Astrocyte (in vitro differentiated cells and primary cell): ENCODE measurements at regions not wholly inside any gene's neighbourhood (a gene's known extent, or its start where the extent isn't known, plus 50 kb on each side); places are given as distances from the start of the nearest gene placed in this dataset.
"Not testable (repeated sequence)": the region's sequence is repeated elsewhere in the genome, so short reads cannot be mapped to it uniquely, and the experiment has no call there.

ENCODE experiments used
- EZH2 ChIP-seq: IDR thresholded peaks from 2 replicates; pipeline ENCODE4 v1.6.1; 2012; ENCODE audit warnings: mild to moderate bottlenecking, low read length, inconsistent platforms; ENCODE audit not compliant: insufficient read depth
- TF ChIP-seq, protein P1 (sequence below): IDR thresholded peaks from 2 replicates; pipeline ENCODE4 v1.5.1; 2011; ENCODE audit warnings: low read depth, mild to moderate bottlenecking, inconsistent platforms, low read length, moderate library complexity; ENCODE audit not compliant: insufficient read depth

DNA sequence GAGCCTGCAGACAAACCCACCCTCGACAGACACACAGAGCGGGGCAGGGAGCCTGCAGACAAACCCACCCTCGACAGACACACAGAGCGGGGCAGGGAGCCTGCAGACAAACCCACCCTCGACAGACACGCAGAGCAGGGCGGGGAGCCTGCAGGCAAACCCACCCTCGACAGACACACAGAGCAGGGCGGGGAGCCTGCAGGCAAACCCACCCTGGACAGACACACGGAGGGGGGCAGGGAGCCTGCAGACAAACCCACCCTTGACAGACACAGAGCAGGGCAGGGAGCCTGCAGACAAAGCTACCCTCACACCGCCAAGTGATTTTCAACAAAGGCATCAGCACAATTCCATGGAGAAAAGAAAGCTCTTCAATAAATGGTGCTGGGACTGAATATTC is 52.5 kb upstream of the METRNL start:
- TF ChIP-seq, protein P1, sequence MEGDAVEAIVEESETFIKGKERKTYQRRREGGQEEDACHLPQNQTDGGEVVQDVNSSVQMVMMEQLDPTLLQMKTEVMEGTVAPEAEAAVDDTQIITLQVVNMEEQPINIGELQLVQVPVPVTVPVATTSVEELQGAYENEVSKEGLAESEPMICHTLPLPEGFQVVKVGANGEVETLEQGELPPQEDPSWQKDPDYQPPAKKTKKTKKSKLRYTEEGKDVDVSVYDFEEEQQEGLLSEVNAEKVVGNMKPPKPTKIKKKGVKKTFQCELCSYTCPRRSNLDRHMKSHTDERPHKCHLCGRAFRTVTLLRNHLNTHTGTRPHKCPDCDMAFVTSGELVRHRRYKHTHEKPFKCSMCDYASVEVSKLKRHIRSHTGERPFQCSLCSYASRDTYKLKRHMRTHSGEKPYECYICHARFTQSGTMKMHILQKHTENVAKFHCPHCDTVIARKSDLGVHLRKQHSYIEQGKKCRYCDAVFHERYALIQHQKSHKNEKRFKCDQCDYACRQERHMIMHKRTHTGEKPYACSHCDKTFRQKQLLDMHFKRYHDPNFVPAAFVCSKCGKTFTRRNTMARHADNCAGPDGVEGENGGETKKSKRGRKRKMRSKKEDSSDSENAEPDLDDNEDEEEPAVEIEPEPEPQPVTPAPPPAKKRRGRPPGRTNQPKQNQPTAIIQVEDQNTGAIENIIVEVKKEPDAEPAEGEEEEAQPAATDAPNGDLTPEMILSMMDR, result not testable (repeated sequence)
- not testable (repeated sequence) for TF ChIP-seq EZH2
